Parathyroid adenoma (tissue), 2 donors: ENCODE measurements at regions not wholly inside any gene's neighbourhood (a gene's known extent, or its start where the extent isn't known, plus 50 kb on each side); places are given as distances from the start of the nearest gene placed in this dataset.

Experiments
- H2AFZ ChIP-seq: fragments of 300-600 bp; sonication (generic); one replicate; pipeline ENCODE4 v1.7.0; 2017; ENCODE audit warnings: antibody characterized with exemption, mild to moderate bottlenecking
- H3K27ac ChIP-seq: fragments of 300-600 bp; sonication (generic); one replicate; pipeline ENCODE4 v1.7.0; 2017
- H3K27me3 ChIP-seq: fragments of 300-600 bp; sonication (generic); one replicate; pipeline ENCODE4 v1.7.0; 2017; ENCODE audit warnings: low read length; ENCODE audit not compliant: control insufficient read depth, insufficient read depth
- H3K36me3 ChIP-seq: fragments of 300-600 bp; sonication (generic); one replicate; pipeline ENCODE4 v1.7.0; 2017; ENCODE audit warnings: low read length; ENCODE audit not compliant: control insufficient read depth, insufficient read depth
- H3K4me1 ChIP-seq: fragments of 300-600 bp; sonication (generic); one replicate; pipeline ENCODE4 v1.7.0; 2017; ENCODE audit warnings: control low read depth
- H3K4me2 ChIP-seq: fragments of 300-600 bp; sonication (generic); one replicate; pipeline ENCODE4 v1.7.0; 2017; ENCODE audit warnings: low read length
- H3K4me3 ChIP-seq: fragments of 300-600 bp; sonication (generic); one replicate; pipeline ENCODE4 v1.7.0; 2017; ENCODE audit warnings: low read depth, low read length
- H3K79me2 ChIP-seq: fragments of 300-600 bp; sonication (generic); one replicate; pipeline ENCODE4 v1.7.0; 2017; ENCODE audit warnings: control low read depth
- H3K9ac ChIP-seq: fragments of 300-600 bp; sonication (generic); one replicate; pipeline ENCODE4 v1.7.0; 2017; ENCODE audit warnings: mild to moderate bottlenecking
- H3K9me3 ChIP-seq: fragments of 300-600 bp; sonication (generic); one replicate; pipeline ENCODE4 v1.7.0; 2017; ENCODE audit warnings: low read length; ENCODE audit not compliant: control insufficient read depth
- CTCF ChIP-seq: fragments of 300-600 bp; sonication (generic); IDR thresholded peaks from one replicate; pipeline ENCODE4 v1.7.0; 2017; ENCODE audit warnings: antibody characterized with exemption, mild to moderate bottlenecking
- donor health status: primary hyperparathyroidism.

- Histone ChIP-seq H3K9me3 (no peaks in the 10 kb centered on the region), H2AFZ (no peak overlapping the region), H3K27ac (no peak overlapping the region), H3K4me1 (no peaks in the 10 kb centered on the region), H3K36me3 (no peaks in the 10 kb centered on the region), H3K9ac (no peak overlapping the region), H3K4me2 (no peak overlapping the region), H3K79me2 (no peaks in the 10 kb centered on the region), H3K4me3 (no peak overlapping the region), H3K27me3 (no peaks in the 10 kb centered on the region)
- no peak for TF ChIP-seq CTCF
Measured at GRCh38 chr7:46549892-46550639, 629.0 kb upstream of the IGFBP3 start.

- H3K36me3 ChIP-seq, result no peaks in the 10 kb centered on the region
- no peaks in the 10 kb centered on the region for H3K4me1 ChIP-seq
- H3K4me2 ChIP-seq, result no peak overlapping the region
- no peak overlapping the region for H3K4me3 ChIP-seq
- no peaks in the 10 kb centered on the region for H3K9me3 ChIP-seq
- no peak overlapping the region for H3K27ac ChIP-seq
- no peaks in the 10 kb centered on the region for H3K79me2 ChIP-seq
- TF ChIP-seq CTCF, result no peak
- H2AFZ ChIP-seq, result no peak overlapping the region
- H3K27me3 ChIP-seq, result no peaks in the 10 kb centered on the region
- H3K9ac ChIP-seq, result no peak overlapping the region
Measured at GRCh38 chr7:46549347-46549746, 628.3 kb upstream of the IGFBP3 start.

GRCh38 chr7:46547044-46547443, 626.0 kb upstream of the IGFBP3 start:
- Histone ChIP-seq H3K9me3 (no peaks in the 10 kb centered on the region), H3K27ac (no peak overlapping the region), H3K9ac (no peak overlapping the region), H3K36me3 (no peaks in the 10 kb centered on the region), H3K79me2 (no peaks in the 10 kb centered on the region), H3K27me3 (no peaks in the 10 kb centered on the region), H3K4me1 (no peaks in the 10 kb centered on the region), H3K4me3 (no peak overlapping the region), H3K4me2 (no peak overlapping the region), H2AFZ (no peak overlapping the region)
- no peak for TF ChIP-seq CTCF

- Histone ChIP-seq H2AFZ (no peak overlapping the region), H3K9ac (no peak overlapping the region), H3K36me3 (no peaks in the 10 kb centered on the region), H3K4me1 (no peaks in the 10 kb centered on the region), H3K9me3 (no peaks in the 10 kb centered on the region), H3K79me2 (no peaks in the 10 kb centered on the region), H3K4me2 (no peak overlapping the region), H3K4me3 (no peak overlapping the region), H3K27me3 (no peaks in the 10 kb centered on the region), H3K27ac (no peak overlapping the region)
- no peak for TF ChIP-seq CTCF
Measured at GRCh38 chr7:46545790-46546189, 624.7 kb upstream of the IGFBP3 start.

GRCh38 chr7:46544396-46545008, 623.4 kb upstream of the IGFBP3 start:
- Histone ChIP-seq H3K27me3 (no peaks in the 10 kb centered on the region), H3K36me3 (no peaks in the 10 kb centered on the region), H3K4me1 (no peaks in the 10 kb centered on the region), H2AFZ (no peak overlapping the region), H3K9me3 (no peaks in the 10 kb centered on the region), H3K27ac (no peak overlapping the region), H3K4me3 (no peak overlapping the region), H3K9ac (no peak overlapping the region), H3K4me2 (no peak overlapping the region), H3K79me2 (no peaks in the 10 kb centered on the region)
- no peak for TF ChIP-seq CTCF
